Liver (tissue), 8 donors: ENCODE measurements at regions not wholly inside any gene's neighbourhood (a gene's known extent, or its start where the extent isn't known, plus 50 kb on each side); places are given as distances from the start of the nearest gene placed in this dataset.

Experiments
- DNase-seq: peaks from one replicate; pipeline ENCODE4 v3.0.0-alpha.2; 2017; ENCODE audit warnings: low spot score
- H3K27ac ChIP-seq, 2 donors: one replicate each; pipeline ENCODE4 v1.7.0; 2013; ENCODE audit warnings: inconsistent platforms in 2 of 2, low read length in 2 of 2, control low read depth in 1 of 2, low read depth in 1 of 2, mild to moderate bottlenecking in 1 of 2
- H3K27me3 ChIP-seq, 4 donors: one replicate each; pipeline versions ENCODE4 v1.6.1 to v1.7.0; 2013; ENCODE audit warnings: low read length in 3 of 4, inconsistent platforms in 1 of 4, mild to moderate bottlenecking in 1 of 4, moderate library complexity in 1 of 4; ENCODE audit not compliant: control insufficient read depth in 4 of 4, insufficient read depth in 4 of 4
- H3K36me3 ChIP-seq, 4 donors: one replicate each; pipeline versions ENCODE4 v1.6.1 to v1.7.0; 2013; ENCODE audit warnings: low read length in 3 of 4, mild to moderate bottlenecking in 3 of 4, low read depth in 1 of 4, moderate library complexity in 1 of 4; ENCODE audit not compliant: control insufficient read depth in 4 of 4, insufficient read depth in 3 of 4
- H3K4me1 ChIP-seq, 4 donors: one replicate each; pipeline versions ENCODE4 v1.6.1 to v1.7.0; 2013; ENCODE audit warnings: low read length in 3 of 4, mild to moderate bottlenecking in 3 of 4, moderate library complexity in 1 of 4; ENCODE audit not compliant: control insufficient read depth in 4 of 4, insufficient read depth in 4 of 4
- H3K4me3 ChIP-seq, 3 donors: one replicate each; pipeline versions ENCODE4 v1.6.1 to v1.7.0; 2013; ENCODE audit warnings: low read length in 3 of 3, control low read depth in 1 of 3, low read depth in 1 of 3, mild to moderate bottlenecking in 1 of 3
- H3K9ac ChIP-seq, 2 donors: one replicate each; pipeline ENCODE4 v1.7.0; 2013; ENCODE audit warnings: low read length in 2 of 2, mild to moderate bottlenecking in 2 of 2, moderate library complexity in 2 of 2, control low read depth in 1 of 2, low read depth in 1 of 2
- H3K9me3 ChIP-seq, 4 donors: one replicate each; pipeline versions ENCODE4 v1.6.1 to v1.7.0; 2013; ENCODE audit warnings: low read length in 3 of 4; ENCODE audit not compliant: control insufficient read depth in 4 of 4
- EGR1 ChIP-seq, 2 donors: IDR thresholded peaks; 2 replicates each; pipeline ENCODE4 v1.6.1; 2016 to 2018; ENCODE audit warnings: antibody characterized with exemption in 2 of 2, low read depth in 2 of 2
- FOXA2 ChIP-seq: IDR thresholded peaks from 2 replicates; pipeline ENCODE4 v1.6.1; 2016; ENCODE audit warnings: antibody characterized with exemption
- GABPA ChIP-seq, 2 donors: IDR thresholded peaks in 1 of 2; conservative IDR thresholded peaks in 1 of 2; 2 replicates each; pipeline ENCODE4 v1.6.1; 2016; ENCODE audit warnings: antibody characterized with exemption in 2 of 2, mild to moderate bottlenecking in 1 of 2, moderate library complexity in 1 of 2
- JUND ChIP-seq, 2 donors: IDR thresholded peaks; 2 replicates each; pipeline ENCODE4 v1.6.1; 2016; ENCODE audit warnings: antibody characterized with exemption in 2 of 2
- RAD21 ChIP-seq, 2 donors: IDR thresholded peaks; 2 replicates each; pipeline ENCODE4 v1.6.1; 2016; ENCODE audit warnings: antibody characterized with exemption in 2 of 2, mild to moderate bottlenecking in 2 of 2
- SP1 ChIP-seq: IDR thresholded peaks from 2 replicates; pipeline ENCODE4 v1.6.1; 2018; ENCODE audit warnings: antibody characterized with exemption, mild to moderate bottlenecking
- TAF1 ChIP-seq: conservative IDR thresholded peaks from 2 replicates; pipeline ENCODE4 v1.6.1; 2016; ENCODE audit warnings: antibody characterized with exemption, mild to moderate bottlenecking
- YY1 ChIP-seq: IDR thresholded peaks from 2 replicates; pipeline ENCODE4 v1.6.1; 2016; ENCODE audit warnings: antibody characterized with exemption, mild to moderate bottlenecking
- WGBS: extraction: QIAGEN DNeasy Blood & Tissue Kit; methylation state at CpG from one replicate; pipeline ENCODE4 v1.1.7; 2013; 5-methylcytosine and 5-hydroxymethylcytosine counted together
- TF ChIP-seq, protein P1 (sequence below): IDR thresholded peaks from 2 replicates; pipeline ENCODE4 v1.6.1; 2016; ENCODE audit warnings: antibody characterized with exemption
- TF ChIP-seq, protein P2 (sequence below): IDR thresholded peaks from 2 replicates; pipeline ENCODE4 v1.6.1; 2016; ENCODE audit warnings: antibody characterized with exemption, mild to moderate bottlenecking
- TF ChIP-seq, protein P3 (sequence below): fragments of 150-350 bp; IDR thresholded peaks from 2 replicates; pipeline ENCODE4 v1.5.1; 2017; ENCODE audit warnings: improper control_type of control experiment, low read depth, low read length; ENCODE audit not compliant: missing input control
- donor health status: healthy.
- donor health status: healthy.
- donor health status: healthy.
- donor health status: healthy.
- donor health status: healthy.

DNA sequence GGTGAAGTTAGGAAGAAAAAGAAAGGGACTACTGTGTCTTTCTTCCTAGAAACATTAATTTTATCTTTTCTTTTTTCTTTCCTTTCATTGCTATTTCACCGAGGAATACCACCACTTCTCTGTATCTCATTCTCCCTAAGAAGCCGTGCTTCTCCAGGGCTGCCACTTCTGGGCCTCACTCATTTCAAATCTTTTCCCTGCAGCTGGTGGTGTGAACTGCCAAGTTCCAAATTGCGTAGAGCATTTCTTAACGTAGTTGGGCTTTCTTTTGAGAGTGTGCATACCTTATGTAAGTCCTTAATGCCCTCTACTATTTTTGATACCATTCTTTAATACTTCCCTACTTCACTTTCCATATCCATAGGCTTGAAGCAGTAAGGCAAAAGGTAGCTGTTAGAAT, 66.7 kb upstream of the CYP1B1 start:
- Histone ChIP-seq H3K4me3 (no peak overlapping the region), H3K9ac (no peak overlapping the region), H3K27ac (no peak overlapping the region), H3K4me1 (peaks cover 0 to 5% (median 3%) of the 10 kb centered on the region in 4 donors), H3K36me3 (no peaks in the 10 kb centered on the region), H3K27me3 (no peaks in the 10 kb centered on the region), H3K9me3 (no peaks in the 10 kb centered on the region)
- no peak for DNase-seq
- WGBS, result 94% methylated on average over 4 of the region's 4 CpGs
- TF ChIP-seq, protein P1, sequence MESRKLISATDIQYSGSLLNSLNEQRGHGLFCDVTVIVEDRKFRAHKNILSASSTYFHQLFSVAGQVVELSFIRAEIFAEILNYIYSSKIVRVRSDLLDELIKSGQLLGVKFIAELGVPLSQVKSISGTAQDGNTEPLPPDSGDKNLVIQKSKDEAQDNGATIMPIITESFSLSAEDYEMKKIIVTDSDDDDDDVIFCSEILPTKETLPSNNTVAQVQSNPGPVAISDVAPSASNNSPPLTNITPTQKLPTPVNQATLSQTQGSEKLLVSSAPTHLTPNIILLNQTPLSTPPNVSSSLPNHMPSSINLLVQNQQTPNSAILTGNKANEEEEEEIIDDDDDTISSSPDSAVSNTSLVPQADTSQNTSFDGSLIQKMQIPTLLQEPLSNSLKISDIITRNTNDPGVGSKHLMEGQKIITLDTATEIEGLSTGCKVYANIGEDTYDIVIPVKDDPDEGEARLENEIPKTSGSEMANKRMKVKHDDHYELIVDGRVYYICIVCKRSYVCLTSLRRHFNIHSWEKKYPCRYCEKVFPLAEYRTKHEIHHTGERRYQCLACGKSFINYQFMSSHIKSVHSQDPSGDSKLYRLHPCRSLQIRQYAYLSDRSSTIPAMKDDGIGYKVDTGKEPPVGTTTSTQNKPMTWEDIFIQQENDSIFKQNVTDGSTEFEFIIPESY, result no peak
- no peak for TF ChIP-seq FOXA2

DNA sequence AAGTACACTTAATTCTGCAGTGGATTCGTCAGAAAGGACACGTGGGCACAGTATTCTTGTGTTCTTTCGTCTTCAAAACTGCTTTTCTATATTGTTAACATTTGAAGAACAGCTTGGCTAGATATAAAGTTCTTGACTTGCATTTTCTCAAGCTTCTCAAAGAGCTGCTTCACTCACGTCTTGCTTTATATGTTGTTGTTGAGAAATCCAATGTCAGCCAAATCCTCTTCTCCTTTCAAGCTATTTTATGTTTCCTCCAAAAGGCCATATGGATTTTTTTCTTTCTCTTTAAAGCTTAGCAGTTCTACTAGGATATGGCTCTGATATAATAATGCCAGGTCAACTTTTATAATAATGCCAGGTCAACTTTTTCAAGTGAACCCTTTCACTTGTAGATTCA, 65.5 kb upstream of the CYP1B1 start:
- DNase-seq, result no peak
- Histone ChIP-seq H3K4me3 (no peak overlapping the region), H3K27ac (no peak overlapping the region), H3K36me3 (no peaks in the 10 kb centered on the region), H3K27me3 (no peaks in the 10 kb centered on the region), H3K9me3 (no peaks in the 10 kb centered on the region), H3K4me1 (peaks cover 0 to 2% (median 0%) of the 10 kb centered on the region in 4 donors), H3K9ac (no peak overlapping the region)
- 90% methylated on average over 4 of the region's 4 CpGs for WGBS
- TF ChIP-seq, protein P1, result no peak
- TF ChIP-seq EGR1 (IDR thresholded peaks at IDR 0.05; ENCODE audit: low read depth in 2 of 2) (no peak), TAF1 (no peak), YY1 (no peak), RAD21 (IDR thresholded peaks at IDR 0.05) (no peak), SP1 (no peak), JUND (IDR thresholded peaks at IDR 0.05) (no peak), GABPA (IDR thresholded peaks at IDR 0.05 in 1 of 2, conservative IDR thresholded peaks at IDR 0.05 in 1 of 2) (no peak)
- TF ChIP-seq, protein P2, sequence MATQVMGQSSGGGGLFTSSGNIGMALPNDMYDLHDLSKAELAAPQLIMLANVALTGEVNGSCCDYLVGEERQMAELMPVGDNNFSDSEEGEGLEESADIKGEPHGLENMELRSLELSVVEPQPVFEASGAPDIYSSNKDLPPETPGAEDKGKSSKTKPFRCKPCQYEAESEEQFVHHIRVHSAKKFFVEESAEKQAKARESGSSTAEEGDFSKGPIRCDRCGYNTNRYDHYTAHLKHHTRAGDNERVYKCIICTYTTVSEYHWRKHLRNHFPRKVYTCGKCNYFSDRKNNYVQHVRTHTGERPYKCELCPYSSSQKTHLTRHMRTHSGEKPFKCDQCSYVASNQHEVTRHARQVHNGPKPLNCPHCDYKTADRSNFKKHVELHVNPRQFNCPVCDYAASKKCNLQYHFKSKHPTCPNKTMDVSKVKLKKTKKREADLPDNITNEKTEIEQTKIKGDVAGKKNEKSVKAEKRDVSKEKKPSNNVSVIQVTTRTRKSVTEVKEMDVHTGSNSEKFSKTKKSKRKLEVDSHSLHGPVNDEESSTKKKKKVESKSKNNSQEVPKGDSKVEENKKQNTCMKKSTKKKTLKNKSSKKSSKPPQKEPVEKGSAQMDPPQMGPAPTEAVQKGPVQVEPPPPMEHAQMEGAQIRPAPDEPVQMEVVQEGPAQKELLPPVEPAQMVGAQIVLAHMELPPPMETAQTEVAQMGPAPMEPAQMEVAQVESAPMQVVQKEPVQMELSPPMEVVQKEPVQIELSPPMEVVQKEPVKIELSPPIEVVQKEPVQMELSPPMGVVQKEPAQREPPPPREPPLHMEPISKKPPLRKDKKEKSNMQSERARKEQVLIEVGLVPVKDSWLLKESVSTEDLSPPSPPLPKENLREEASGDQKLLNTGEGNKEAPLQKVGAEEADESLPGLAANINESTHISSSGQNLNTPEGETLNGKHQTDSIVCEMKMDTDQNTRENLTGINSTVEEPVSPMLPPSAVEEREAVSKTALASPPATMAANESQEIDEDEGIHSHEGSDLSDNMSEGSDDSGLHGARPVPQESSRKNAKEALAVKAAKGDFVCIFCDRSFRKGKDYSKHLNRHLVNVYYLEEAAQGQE, result no peak
- TF ChIP-seq, protein P3, sequence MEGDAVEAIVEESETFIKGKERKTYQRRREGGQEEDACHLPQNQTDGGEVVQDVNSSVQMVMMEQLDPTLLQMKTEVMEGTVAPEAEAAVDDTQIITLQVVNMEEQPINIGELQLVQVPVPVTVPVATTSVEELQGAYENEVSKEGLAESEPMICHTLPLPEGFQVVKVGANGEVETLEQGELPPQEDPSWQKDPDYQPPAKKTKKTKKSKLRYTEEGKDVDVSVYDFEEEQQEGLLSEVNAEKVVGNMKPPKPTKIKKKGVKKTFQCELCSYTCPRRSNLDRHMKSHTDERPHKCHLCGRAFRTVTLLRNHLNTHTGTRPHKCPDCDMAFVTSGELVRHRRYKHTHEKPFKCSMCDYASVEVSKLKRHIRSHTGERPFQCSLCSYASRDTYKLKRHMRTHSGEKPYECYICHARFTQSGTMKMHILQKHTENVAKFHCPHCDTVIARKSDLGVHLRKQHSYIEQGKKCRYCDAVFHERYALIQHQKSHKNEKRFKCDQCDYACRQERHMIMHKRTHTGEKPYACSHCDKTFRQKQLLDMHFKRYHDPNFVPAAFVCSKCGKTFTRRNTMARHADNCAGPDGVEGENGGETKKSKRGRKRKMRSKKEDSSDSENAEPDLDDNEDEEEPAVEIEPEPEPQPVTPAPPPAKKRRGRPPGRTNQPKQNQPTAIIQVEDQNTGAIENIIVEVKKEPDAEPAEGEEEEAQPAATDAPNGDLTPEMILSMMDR, result no peak
